H9 (cell line): ENCODE measurements at regions not wholly inside any gene's neighbourhood (a gene's known extent, or its start where the extent isn't known, plus 50 kb on each side); places are given as distances from the start of the nearest gene placed in this dataset.
A peak's percentile ranks its signal among the peaks of the same experiment; 100 is the strongest.

Source experiments
- DNase-seq: peaks from one replicate; pipeline ENCODE4 v3.0.0-alpha.2; 2017
- H2AFZ ChIP-seq: one replicate; pipeline ENCODE4 v1.6.1; 2013; ENCODE audit warnings: mild to moderate bottlenecking, low read length, control low read depth, moderate library complexity
- H2AK5ac ChIP-seq: 2 replicates; pipeline ENCODE4 v1.6.1; 2013; ENCODE audit warnings: low read length, control low read depth, mixed read lengths; ENCODE audit not compliant: insufficient read length
- H2BK120ac ChIP-seq: one replicate; pipeline ENCODE4 v1.6.1; 2013; ENCODE audit warnings: low read depth, mild to moderate bottlenecking, low read length, control low read depth, inconsistent platforms; ENCODE audit not compliant: poor library complexity, severe bottlenecking
- H2BK12ac ChIP-seq: 2 replicates; pipeline ENCODE4 v1.6.1; 2013; ENCODE audit warnings: low read length, control low read depth, mixed read lengths, low read depth; ENCODE audit not compliant: insufficient read length
- H2BK15ac ChIP-seq: 2 replicates; pipeline ENCODE4 v1.6.1; 2013; ENCODE audit warnings: low read depth, low read length, control low read depth
- H2BK20ac ChIP-seq: one replicate; pipeline ENCODE4 v1.6.1; 2013; ENCODE audit warnings: low read depth, mild to moderate bottlenecking, low read length, control low read depth, inconsistent platforms; ENCODE audit not compliant: poor library complexity, severe bottlenecking
- H2BK5ac ChIP-seq: 2 replicates; pipeline ENCODE4 v1.6.1; 2013; ENCODE audit warnings: low read length, control low read depth, mixed read lengths; ENCODE audit not compliant: insufficient read length
- H3K14ac ChIP-seq: 2 replicates; pipeline ENCODE4 v1.6.1; 2013; ENCODE audit warnings: low read length, control low read depth; ENCODE audit not compliant: insufficient read depth
- H3K18ac ChIP-seq: 2 replicates; pipeline ENCODE4 v1.6.1; 2013; ENCODE audit warnings: low read depth, mild to moderate bottlenecking, mixed read lengths, low read length, control low read depth; ENCODE audit not compliant: insufficient read length
- H3K23ac ChIP-seq: 2 replicates; pipeline ENCODE4 v1.6.1; 2013; ENCODE audit warnings: low read length, control low read depth, mixed read lengths, low read depth; ENCODE audit not compliant: insufficient read length
- H3K23me2 ChIP-seq: 2 replicates; pipeline ENCODE4 v1.6.1; 2013; ENCODE audit warnings: low read depth, mild to moderate bottlenecking, mixed read lengths, low read length, control low read depth; ENCODE audit not compliant: insufficient read length, poor library complexity, severe bottlenecking
- H3K27ac ChIP-seq: 2 replicates; pipeline ENCODE4 v1.5.1; 2013; ENCODE audit warnings: low read length, control low read depth, mixed read lengths, low read depth; ENCODE audit not compliant: insufficient read length
- H3K27me3 ChIP-seq: 2 replicates; pipeline ENCODE4 v1.6.1; 2013; ENCODE audit warnings: low read length, control low read depth, inconsistent platforms; ENCODE audit not compliant: insufficient read depth
- H3K4ac ChIP-seq: 2 replicates; pipeline ENCODE4 v1.6.1; 2013; ENCODE audit warnings: low read depth, mild to moderate bottlenecking, control low read depth, inconsistent platforms, low read length, moderate library complexity
- H3K4me1 ChIP-seq: 2 replicates; pipeline ENCODE4 v1.6.1; 2013; ENCODE audit warnings: low read length, control low read depth, inconsistent platforms; ENCODE audit not compliant: insufficient read depth
- H3K4me2 ChIP-seq: 2 replicates; pipeline ENCODE4 v1.6.1; 2013; ENCODE audit warnings: low read length, control low read depth, mixed read lengths; ENCODE audit not compliant: insufficient read length, insufficient read depth
- H3K56ac ChIP-seq: 2 replicates; pipeline ENCODE4 v1.6.1; 2013; ENCODE audit warnings: low read depth, mild to moderate bottlenecking, mixed read lengths, low read length, control low read depth; ENCODE audit not compliant: insufficient read length
- H3K79me1 ChIP-seq: 2 replicates; pipeline ENCODE4 v1.6.1; 2013; ENCODE audit warnings: low read depth, mild to moderate bottlenecking, moderate library complexity, low read length, control low read depth, inconsistent platforms; ENCODE audit not compliant: insufficient read depth, poor library complexity, severe bottlenecking
- H3K79me2 ChIP-seq: 2 replicates; pipeline ENCODE4 v1.6.1; 2013; ENCODE audit warnings: low read length, control low read depth, inconsistent platforms; ENCODE audit not compliant: insufficient read depth
- H3K9ac ChIP-seq: 2 replicates; pipeline ENCODE4 v1.6.1; 2013; ENCODE audit warnings: low read length, control low read depth, mixed read lengths; ENCODE audit not compliant: insufficient read length; ENCODE audit errors: extremely low read depth
- H3K9me3 ChIP-seq: one replicate; pipeline ENCODE4 v1.6.1; 2013; ENCODE audit warnings: low read depth, low read length, inconsistent platforms; ENCODE audit not compliant: control insufficient read depth
- H3T11ph ChIP-seq: one replicate; pipeline ENCODE4 v1.6.1; 2013; ENCODE audit warnings: mild to moderate bottlenecking, low read length, control low read depth, inconsistent platforms
- H4K20me1 ChIP-seq: one replicate; pipeline ENCODE4 v1.6.1; 2013; ENCODE audit not compliant: control insufficient read depth, insufficient read length, insufficient read depth
- H4K5ac ChIP-seq: 2 replicates; pipeline ENCODE4 v1.6.1; 2013; ENCODE audit warnings: low read depth, mild to moderate bottlenecking, mixed read lengths, low read length, control low read depth; ENCODE audit not compliant: insufficient read length
- H4K8ac ChIP-seq: replicated peaks from 2 replicates; pipeline ENCODE4 v1.6.1; 2013; ENCODE audit warnings: low read length, control low read depth, mixed read lengths, low read depth; ENCODE audit not compliant: insufficient read length
- H4K91ac ChIP-seq: 2 replicates; pipeline ENCODE4 v1.6.1; 2013; ENCODE audit warnings: low read depth, mild to moderate bottlenecking, moderate library complexity, mixed read lengths, low read length, control low read depth; ENCODE audit not compliant: insufficient read length
- H3K27ac Mint-ChIP-seq, 3 experiments: 2 replicates in 2 of 3; 3 replicates in 1 of 3; pipeline ENCODE4 v1.8.0; 2020 to 2021; ENCODE audit warnings: mixed read lengths in 3 of 3, mild to moderate bottlenecking in 1 of 3, moderate library complexity in 1 of 3
- H3K27me3 Mint-ChIP-seq: 2 replicates; pipeline ENCODE4 v1.8.0; 2021; ENCODE audit warnings: low read depth, mild to moderate bottlenecking, moderate library complexity, mixed read lengths
- H3K36me3 Mint-ChIP-seq, 3 experiments: 2 replicates in 2 of 3; 3 replicates in 1 of 3; pipeline ENCODE4 v1.8.0; 2020 to 2021; ENCODE audit warnings: low read depth in 3 of 3, mixed read lengths in 3 of 3; ENCODE audit not compliant: insufficient read depth in 1 of 3
- H3K4me1 Mint-ChIP-seq, 2 experiments: 2 replicates each; pipeline ENCODE4 v1.8.0; 2020; ENCODE audit warnings: mixed read lengths in 2 of 2
- H3K4me3 Mint-ChIP-seq, 2 experiments: 2 replicates in 1 of 2; 3 replicates in 1 of 2; pipeline ENCODE4 v1.8.0; 2020 to 2021; ENCODE audit warnings: mild to moderate bottlenecking in 2 of 2, mixed read lengths in 2 of 2, moderate library complexity in 1 of 2
- H3K9me3 Mint-ChIP-seq, 2 experiments: 2 replicates in 1 of 2; 3 replicates in 1 of 2; pipeline ENCODE4 v1.8.0; 2020; ENCODE audit warnings: mild to moderate bottlenecking in 2 of 2, mixed read lengths in 2 of 2, moderate library complexity in 1 of 2
- CTCF ChIP-seq: fragments of 200-600 bp; sonication (generic); conservative IDR thresholded peaks from 3 replicates; pipeline ENCODE4 v1.8.0; 2021; ENCODE audit warnings: antibody characterized with exemption, mild to moderate bottlenecking
- WGBS: extraction: QIAGEN DNeasy Blood & Tissue Kit; methylation state at CpG from one replicate; pipeline ENCODE4 v1.1.7; 2013; ENCODE audit warnings: missing lambda C conversion rate, low lambda C conversion rate, mixed read lengths; ENCODE audit not compliant: insufficient read length; ENCODE audit errors: extremely low coverage; 5-methylcytosine and 5-hydroxymethylcytosine counted together

DNA sequence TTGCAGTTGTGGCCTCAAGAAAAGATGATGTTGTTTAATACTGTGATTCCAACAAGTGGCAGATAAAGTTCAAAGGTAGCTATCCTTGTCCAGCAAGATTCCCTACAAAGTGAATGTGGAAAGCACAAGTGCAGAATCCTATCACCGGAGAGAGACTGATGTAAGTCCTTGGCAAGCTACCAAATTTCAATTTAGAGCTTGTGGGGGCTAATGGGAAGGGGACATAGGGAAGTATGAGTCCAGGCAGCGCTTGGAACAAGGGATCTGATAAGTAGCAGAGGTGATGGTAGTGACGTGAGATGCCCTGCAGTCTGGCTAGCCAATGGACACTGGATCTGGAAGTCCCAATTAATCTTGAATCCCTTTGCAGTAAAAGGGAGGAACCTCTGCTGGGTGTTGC, 165.2 kb upstream of the DTNA start:
- no peak for TF ChIP-seq CTCF
- DNase-seq: no peak
- Histone ChIP-seq H3K4ac (no peak overlapping the region), H3K23me2 (no peaks in the 10 kb centered on the region), H2BK5ac (no peak overlapping the region), H3K79me2 (no peaks in the 10 kb centered on the region), H3K18ac (no peak overlapping the region), H3K4me2 (no peak overlapping the region), H2BK15ac (no peak overlapping the region), H2AFZ (no peak overlapping the region), H3T11ph (no peak overlapping the region), H3K23ac (no peak overlapping the region), H2BK12ac (no peak overlapping the region), H3K56ac (no peak overlapping the region), H4K91ac (no peak overlapping the region), H2AK5ac (no peak overlapping the region), H3K79me1 (no peaks in the 10 kb centered on the region), H3K14ac (no peak overlapping the region), H3K9ac (no peak overlapping the region), H3K27me3 (no peaks in the 10 kb centered on the region), H3K4me1 (peaks cover 6% of the 10 kb centered on the region; the same call in 1 of the 2 replicates), H3K27ac (no peak overlapping the region), H2BK120ac (no peak overlapping the region), H3K9me3 (no peaks in the 10 kb centered on the region), H4K8ac (no peak overlapping the region), H4K5ac (no peak overlapping the region), H2BK20ac (no peak overlapping the region), H4K20me1 (no peaks in the 10 kb centered on the region)
- H3K27me3 Mint-ChIP-seq: no peaks in the 10 kb centered on the region
- peak overlapping the region in 1 of 3 experiments; percentile 37; a peak in 2 of 7 replicates for H3K27ac Mint-ChIP-seq
- peaks cover 44 to 54% of the 10 kb centered on the region in 2 experiments for H3K4me1 Mint-ChIP-seq
- WGBS: no CpG with 5 or more reads among the region's 3 CpGs
- no peaks in the 10 kb centered on the region; a peak in 1 of 7 replicates for H3K36me3 Mint-ChIP-seq
- no peak overlapping the region for H3K4me3 Mint-ChIP-seq
- no peaks in the 10 kb centered on the region for H3K9me3 Mint-ChIP-seq
